Fibroblast of skin of left quadriceps (primary cell): ENCODE measurements at regions not wholly inside any gene's neighbourhood (a gene's known extent, or its start where the extent isn't known, plus 50 kb on each side); places are given as distances from the start of the nearest gene placed in this dataset.

ENCODE experiments used
- DNase-seq, 2 experiments: peaks; one replicate each; pipeline ENCODE4 v3.0.0-alpha.2; 2013; ENCODE audit warnings: low read depth in 2 of 2

DNA sequence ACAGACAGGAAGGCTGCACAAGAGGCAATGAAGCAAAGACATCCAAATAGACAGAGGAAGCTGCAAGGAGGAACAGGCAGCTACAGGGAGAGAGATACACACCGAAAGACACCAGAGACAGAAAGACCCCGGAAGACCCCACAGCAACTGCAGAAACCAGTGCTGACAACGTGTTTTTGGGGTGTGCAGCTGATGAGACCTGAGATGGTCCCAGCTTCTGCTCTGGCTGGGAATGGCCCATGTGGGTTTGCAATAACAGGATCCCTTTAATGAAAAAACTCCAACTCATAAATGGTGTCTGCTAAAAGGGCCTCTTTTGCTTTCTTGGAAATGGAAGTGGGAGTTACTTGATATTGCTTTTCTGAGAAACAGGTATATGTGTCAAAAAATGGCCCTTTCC, 101.5 kb upstream of the CDH11 start:
- DNase-seq: no peak

DNA sequence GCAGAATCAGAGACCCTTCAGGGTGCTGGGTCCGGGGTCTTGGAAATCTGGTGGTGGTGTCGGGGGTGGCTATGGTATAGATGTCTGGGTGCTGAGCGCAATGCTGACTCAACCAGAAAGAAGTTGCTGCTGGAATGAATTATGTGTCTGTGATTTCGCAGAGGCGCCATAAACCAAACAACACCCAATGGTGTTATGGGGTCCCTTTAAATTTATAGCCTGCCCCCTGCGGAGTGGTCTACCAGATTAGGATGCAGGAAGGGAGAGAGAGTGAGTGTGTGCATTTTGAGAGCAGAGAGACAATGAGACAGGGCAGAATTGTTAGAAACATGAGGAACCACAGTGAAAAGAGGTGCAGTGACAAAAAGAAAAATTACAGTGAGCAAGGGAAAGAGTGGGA, 100.7 kb upstream of the CDH11 start:
- DNase-seq: peak; percentile 60 to 61

DNA sequence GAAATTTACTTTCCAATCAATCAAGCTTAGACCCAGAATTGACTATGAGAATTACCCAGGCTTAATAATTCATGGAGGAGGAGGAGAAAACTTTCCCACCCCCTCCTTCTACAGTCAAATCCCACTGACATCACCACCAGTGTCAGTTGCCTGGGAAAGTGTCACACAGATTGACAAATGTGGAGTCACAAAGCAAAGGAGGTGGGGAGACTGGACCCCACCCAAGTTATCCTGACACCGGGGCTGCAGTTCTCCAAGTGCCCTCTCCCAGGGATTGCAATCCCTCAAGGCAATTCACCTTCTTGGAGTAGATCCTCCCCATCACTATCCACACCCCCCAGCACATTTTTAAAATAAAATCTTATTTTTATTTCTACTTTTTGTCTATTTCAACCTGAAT, 100.2 kb upstream of the CDH11 start:
- DNase-seq: no peak

DNA sequence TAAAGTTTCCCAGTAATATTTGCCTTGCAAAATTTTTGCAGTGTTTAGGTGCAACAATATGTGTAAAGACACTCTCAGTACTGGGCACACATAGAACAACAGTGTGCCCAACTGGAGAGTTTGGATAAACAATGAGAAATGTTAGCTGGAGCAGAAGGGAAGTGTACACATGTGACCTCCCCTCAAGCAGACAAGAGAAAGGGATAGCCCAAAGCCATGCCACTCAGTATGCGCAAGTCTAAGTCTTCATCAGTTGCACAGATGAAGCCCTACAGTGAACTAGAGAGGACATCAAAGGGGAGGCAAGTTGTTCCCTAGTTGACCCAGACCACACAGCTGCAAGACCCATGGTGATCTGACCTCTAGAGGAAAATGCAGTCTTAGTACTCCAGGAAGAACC, 97.9 kb upstream of the CDH11 start:
- DNase-seq: no peak

DNA sequence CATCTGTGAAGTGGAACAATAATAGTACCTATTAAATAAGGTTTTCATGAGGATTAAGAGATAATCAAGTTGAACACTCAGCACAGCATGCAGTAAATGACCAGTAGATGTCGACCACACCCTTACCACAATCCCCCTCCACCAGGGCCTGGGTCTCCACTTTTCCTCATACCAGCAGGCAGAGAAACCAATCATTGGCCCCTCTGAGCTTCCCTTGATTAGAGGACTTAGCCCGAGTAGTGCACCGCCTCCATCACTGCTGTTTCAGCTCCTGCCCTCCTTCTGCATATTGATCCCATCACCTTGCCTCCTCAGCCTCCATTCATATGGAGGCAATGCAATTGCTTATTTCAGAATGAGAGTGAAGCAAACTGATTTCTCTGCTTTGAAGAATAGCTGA, 96.5 kb upstream of the CDH11 start:
- DNase-seq: no peak

DNA sequence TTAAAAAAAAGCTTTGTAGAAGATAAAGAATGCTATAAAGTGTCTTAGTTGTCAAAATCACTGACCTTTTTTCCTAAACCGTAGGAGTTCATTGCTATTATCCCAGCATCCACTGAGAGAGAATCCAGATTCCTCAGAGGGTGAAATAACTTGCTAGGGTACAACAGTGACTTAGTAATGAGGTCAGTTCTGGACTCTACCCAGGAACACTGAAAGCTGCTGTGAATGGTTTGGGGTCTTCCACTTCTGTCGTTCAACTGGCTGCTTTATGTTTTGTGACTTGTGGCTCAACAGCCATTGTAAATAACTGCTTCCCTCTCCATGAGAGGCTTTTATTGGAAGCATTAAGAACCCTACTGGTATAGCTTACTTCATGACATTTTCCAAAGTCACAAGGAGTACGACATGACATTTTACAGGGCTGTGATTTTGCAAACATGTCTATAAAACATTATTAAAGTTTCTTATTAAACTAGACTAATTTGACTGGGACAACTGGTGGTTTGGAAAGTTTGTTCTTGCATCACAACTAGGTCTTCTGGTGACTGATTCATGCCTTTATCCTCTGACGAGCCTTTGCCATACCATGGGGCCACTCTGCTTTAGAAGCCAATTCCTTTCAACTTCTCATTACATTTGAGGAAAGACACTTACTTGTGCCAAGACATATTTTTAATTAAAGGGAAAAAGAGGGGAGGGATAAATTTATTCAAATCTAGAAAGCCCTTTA, 92.2 kb upstream of the CDH11 start:
- DNase-seq: no peak

DNA sequence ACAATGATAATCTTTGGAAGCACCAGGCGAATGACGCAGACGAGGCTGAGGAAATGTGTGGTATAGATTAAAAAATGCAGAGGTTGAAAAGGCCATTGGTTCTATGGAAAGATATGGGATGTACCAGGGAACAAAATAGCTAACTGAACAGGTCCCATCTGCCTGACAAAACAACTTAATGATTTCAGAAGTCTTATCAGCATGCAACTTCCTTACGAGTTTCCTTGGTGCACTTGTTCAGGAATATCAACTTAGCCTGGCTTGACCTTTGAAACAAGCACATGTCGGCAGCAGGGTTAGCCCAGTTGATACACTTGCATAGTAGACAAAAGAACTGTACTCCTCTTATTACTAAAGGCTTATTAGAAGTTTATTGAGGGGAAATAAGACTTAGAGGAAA, 90.9 kb upstream of the CDH11 start:
- DNase-seq: no peak

DNA sequence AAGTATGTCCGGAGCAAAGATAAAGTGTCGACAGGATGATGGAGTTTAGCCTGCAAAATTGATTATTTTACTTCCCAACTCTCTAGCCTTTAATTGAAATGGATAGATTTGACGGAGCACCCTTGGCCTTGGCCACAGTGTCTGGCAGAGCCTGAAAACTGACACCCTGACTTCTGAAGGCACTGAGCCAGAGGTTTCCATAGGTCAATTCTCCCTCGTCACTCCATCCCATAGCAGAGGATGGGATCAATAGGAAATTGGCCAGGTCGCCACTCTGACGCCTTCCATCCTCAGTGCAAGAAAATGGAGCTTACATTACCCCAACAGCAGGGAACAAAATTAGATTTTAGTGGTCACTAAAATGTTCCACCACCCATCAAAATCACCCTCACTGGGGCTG, 90.4 kb upstream of the CDH11 start:
- no peak for DNase-seq

DNA sequence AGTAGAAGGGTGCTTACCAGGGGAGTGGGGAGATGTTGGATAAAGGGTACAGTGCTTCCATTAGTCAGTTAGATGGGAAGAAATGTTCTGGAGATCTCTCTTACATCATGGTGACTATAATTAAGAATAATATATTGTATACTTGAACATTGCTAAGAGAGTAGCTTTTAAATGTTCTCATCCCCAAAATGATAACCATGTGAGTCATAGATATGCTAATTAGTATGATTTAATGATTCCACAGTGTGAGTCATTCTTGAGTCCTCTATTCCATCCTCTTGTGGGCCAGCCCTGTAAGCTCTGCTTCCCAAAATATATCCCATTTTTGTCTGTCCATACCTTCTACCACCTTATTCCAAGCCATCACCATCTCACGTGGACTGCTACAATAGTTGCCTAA, 80.6 kb upstream of the CDH11 start:
- DNase-seq: peak; percentile 44 to 49

DNA sequence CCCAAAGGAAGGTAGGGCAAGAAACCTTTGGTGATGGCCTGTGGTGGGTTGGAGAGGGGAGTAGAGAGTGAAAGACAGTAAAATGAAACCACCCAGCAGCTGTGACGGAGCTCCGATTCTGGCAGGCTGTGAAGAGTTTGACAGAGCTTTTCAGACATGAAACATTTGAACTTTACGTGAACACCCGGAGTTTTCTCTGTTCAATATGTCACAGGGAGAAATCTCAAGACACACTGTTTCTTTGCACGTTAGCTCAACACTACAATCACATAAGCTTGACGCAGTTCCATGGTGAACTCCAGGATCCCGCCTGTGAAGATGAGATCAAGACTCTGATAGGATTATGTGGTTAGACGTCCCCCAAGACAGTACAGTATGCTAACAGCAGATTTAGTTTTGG, 79.6 kb upstream of the CDH11 start:
- DNase-seq: peak in 1 of 2 experiments; percentile 14

DNA sequence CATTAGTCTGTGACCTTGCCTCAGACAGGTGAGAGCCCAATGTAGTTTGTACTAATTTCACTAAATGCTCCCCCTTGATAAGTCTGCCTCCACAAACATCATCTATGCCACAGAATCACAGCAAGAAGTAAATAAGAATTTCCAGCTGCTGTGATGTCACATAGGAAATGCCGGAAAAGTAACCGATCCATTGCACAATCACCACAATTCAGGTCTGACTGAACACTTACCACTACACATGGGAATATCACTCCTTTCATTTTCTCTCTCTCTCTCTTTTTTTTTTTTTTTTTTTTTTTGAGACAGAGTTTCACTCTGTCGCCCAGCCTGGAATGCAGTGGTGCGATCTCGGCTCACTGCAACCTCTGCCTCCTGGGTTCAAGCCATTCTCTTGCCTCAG, 79.0 kb upstream of the CDH11 start:
- peak; percentile 20 to 28 for DNase-seq

DNA sequence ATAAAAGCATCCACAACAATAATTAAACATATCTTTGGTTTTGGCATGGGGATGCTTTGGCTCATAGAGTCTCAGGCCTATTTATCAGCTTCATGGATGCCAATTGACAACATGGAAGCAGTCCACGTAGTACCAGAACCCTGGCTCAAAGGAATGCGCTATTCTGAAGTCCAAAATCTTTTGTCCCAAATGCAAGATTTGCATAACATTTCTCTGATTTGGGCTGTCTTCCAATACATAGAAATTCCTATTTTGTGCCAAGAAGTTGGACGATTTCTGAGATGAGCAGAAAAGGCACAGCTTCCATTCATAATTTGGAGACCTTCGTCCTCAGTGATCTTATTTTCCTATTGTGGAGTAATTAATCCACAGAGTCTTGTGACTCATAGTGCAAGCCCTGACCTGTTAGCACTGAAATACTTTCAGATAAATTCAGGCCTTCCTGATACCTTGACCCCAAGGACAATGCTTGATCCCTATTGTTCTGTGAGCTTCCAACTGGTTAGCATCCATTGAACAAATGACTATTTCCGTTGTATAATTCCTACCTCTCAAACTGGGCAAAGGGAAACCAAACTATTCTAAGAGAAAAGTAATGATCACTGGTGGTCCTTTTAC, 78.4 kb upstream of the CDH11 start:
- DNase-seq: no peak

DNA sequence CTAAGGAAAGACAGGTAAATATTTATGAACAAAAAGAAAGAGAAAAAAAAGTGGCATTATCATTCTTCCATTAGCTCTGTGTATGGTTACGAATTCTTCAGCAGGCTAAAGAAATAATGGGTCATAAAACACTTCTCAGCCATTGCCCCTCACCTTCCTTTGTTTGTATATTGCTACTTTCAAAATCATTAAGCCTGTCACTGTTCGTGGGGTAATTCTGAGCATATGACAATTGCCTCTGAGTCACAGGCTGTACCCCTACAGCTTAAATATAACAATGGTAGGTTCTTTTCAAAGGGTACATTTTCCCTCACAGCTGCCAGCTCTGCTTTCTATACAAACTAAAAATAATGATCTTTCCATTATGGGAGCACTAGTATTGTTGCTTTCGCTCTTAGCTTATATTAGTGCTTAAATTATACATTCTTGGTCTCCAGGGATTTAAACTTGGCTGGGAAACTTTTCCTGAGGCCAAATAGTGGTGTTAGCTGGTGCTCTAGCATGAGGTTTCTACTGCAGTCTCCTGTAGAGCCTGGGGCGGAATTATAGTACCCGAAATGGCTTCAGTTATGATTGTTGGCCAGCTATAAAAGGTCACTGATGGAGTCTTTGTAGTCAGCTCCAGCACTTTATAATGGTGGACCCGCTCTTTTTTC, 74.7 kb upstream of the CDH11 start:
- DNase-seq: no peak

DNA sequence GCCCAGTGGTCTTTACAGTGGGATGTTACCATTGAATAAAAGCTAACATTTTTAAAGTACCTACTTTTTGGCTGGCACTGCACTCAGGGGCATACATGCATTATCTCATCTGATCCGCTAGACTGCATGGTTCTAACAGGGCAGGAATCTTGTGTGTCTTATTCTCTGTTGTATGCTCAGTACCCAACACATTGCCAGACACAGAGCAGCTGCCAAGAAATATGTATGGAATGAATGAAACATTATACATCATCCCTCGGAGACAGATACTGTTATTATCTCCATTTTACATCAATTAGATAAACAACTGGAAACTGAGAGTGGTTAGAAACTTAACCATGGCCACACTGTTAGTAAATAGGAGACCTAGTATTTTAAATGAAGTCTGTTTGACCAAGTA, 74.1 kb upstream of the CDH11 start:
- DNase-seq: peak in 1 of 2 experiments; percentile 14

DNA sequence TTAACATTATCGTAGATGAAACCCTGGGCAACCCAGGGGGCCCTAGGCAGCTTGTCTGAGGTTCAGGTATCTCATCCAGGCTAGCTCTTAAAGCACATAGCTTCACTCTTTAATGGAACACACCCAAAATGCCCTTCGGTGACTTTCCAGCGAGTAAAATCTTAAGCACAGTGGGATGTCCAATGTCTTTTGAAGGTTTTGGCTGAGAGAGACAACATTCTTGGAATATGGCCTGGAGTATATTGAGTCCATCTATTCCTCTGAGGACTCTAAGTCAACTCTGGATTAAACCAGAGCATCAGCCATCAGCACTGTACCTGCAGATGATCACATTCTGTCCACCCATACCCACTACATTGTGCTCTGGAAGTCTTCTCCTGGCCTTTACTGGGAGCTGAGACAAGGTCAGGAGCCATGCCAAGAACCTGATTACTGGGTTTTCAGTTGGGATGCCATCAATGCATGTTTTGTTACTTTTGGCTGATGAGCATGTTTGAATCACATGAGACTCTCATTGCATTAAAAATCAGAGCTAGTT, 63.4 kb upstream of the CDH11 start:
- no peak for DNase-seq

DNA sequence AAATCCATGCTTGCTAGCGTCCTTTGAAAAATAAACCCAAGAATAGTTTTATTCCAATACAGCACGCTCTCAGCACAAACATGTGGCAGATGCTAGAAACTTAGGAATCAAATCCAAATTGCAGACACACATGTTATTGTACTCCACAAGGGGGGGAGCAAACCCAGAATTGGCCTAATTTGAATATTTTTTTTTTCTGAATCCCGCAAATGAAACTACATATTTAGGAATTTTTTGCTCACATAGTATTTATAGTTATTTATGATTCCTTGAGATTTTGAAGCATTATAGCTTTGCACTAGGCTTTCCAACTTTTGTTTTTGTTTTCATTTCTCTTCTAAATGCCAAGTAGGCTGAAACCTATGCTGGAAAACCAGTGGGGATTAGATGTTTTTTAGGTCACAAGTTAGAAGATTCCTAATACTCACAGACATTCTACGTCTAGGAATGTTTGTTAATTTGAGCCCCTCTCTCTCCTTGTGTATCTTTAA, 59.3 kb upstream of the CDH11 start:
- DNase-seq: peak; percentile 37 to 49

DNA sequence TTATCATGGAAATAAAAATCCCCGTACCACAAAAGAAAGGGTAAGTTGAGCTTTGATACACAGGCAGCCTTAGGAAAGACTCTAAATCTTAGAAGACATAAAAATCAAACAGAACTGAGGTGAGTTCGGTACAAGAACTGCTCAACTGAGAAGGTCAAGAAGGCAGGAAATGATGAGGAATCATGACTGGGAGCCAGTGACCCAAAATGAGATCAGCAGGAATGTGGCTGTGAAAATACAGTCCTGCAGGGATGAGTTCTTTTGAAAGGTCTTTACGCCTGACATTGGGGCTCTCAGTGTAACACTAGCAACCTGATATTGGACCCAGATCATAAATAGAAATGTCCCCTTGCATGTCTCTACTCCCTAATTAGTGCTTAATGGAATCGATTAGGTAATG, 56.3 kb upstream of the CDH11 start:
- no peak for DNase-seq

DNA sequence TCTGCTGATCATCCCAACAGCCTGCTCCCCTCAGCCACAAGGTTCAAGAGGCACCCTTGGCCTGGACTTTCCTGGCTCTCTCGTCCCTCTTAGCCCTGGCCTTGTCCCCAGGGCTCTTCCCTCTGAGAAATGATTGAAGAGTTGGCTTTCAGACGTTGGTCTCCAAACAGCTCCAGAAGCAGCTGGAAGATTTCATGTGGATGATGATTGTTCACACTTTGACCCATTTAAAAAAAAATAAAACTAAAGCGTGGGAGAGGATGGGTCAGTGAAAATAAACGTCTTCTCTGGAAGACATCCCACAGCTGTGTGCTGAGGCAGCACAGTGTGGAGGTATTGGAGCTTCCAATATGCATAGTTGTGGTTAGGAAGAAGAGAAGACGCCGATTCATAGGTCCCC, 54.7 kb upstream of the CDH11 start:
- peak; percentile 64 to 66 for DNase-seq

DNA sequence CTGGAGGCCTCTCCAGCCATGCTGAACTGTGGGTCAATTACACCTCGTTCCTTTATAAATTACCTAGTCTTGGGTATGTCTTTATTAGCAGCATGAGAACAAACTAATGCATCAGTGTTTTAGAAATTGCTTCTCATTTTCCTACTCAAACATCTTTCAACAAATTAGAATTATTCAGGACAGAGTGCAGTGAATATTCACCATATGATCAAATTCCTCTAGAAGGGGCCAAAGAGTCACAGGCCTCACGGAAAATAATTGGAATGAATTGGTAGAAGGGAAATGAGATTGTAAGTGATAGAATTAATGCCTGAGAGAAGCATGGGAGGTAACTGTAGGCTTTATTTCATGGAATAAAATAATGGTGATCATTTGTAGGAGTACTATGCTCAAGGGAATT, 50.5 kb upstream of the CDH11 start:
- DNase-seq: no peak
